ENCODE measurements at regions not wholly inside any gene's neighbourhood (a gene's known extent, or its start where the extent isn't known, plus 50 kb on each side); places are given as distances from the start of the nearest gene placed in this dataset.

DNA sequence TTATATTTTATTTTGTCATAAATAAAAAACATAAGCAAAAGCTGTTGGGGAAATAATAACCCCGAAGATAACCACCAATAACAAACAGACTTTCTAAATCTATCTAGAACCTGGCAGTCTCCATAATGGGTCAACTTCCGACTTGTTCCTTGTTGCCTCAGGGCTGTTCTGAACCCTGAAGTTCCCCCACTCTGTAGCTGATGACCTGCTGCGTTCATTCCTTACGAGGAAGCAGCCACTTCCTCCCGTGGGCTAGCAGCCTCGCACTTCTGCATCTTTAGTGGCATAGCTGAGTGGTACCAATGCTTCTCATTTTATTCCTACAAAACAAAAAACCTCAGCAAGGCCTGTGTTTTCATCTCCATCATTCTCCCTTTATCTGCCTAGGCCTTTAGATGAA, 103.0 kb downstream of the PLEKHG1 start:
- TF ChIP-seq, protein P1, sequence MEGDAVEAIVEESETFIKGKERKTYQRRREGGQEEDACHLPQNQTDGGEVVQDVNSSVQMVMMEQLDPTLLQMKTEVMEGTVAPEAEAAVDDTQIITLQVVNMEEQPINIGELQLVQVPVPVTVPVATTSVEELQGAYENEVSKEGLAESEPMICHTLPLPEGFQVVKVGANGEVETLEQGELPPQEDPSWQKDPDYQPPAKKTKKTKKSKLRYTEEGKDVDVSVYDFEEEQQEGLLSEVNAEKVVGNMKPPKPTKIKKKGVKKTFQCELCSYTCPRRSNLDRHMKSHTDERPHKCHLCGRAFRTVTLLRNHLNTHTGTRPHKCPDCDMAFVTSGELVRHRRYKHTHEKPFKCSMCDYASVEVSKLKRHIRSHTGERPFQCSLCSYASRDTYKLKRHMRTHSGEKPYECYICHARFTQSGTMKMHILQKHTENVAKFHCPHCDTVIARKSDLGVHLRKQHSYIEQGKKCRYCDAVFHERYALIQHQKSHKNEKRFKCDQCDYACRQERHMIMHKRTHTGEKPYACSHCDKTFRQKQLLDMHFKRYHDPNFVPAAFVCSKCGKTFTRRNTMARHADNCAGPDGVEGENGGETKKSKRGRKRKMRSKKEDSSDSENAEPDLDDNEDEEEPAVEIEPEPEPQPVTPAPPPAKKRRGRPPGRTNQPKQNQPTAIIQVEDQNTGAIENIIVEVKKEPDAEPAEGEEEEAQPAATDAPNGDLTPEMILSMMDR (conservative IDR thresholded peaks at IDR 0.05 in 1 of 2, IDR thresholded peaks at IDR 0.05 in 1 of 2; ENCODE audit: extremely low read depth in 1 of 2, insufficient read depth in 1 of 2, low read depth in 1 of 2, low read length in 2 of 2) = no peak
- no peak for TF ChIP-seq EZH2 (IDR thresholded peaks at IDR 0.05; ENCODE audit: borderline replicate concordance, low read length)

Data from mammary epithelial cell (primary cell).